IMR-90 (cell line): ENCODE measurements at regions not wholly inside any gene's neighbourhood (a gene's known extent, or its start where the extent isn't known, plus 50 kb on each side); places are given as distances from the start of the nearest gene placed in this dataset.

Experiments
- POLR2A ChIP-seq: IDR thresholded peaks from 2 replicates; pipeline ENCODE4 v1.6.1; 2012; ENCODE audit warnings: mild to moderate bottlenecking, low read depth, low read length
- TF ChIP-seq, protein P1 (sequence below): conservative IDR thresholded peaks from 2 replicates; pipeline ENCODE4 v1.5.1; 2012; ENCODE audit warnings: mild to moderate bottlenecking, low read depth, low read length, improper control_type of control experiment
- TF ChIP-seq, protein P2 (sequence below): fragments of 150-350 bp; IDR thresholded peaks from 2 replicates; pipeline ENCODE4 v1.6.1; 2017; ENCODE audit warnings: mild to moderate bottlenecking, antibody characterized with exemption, low read length, low read depth

DNA sequence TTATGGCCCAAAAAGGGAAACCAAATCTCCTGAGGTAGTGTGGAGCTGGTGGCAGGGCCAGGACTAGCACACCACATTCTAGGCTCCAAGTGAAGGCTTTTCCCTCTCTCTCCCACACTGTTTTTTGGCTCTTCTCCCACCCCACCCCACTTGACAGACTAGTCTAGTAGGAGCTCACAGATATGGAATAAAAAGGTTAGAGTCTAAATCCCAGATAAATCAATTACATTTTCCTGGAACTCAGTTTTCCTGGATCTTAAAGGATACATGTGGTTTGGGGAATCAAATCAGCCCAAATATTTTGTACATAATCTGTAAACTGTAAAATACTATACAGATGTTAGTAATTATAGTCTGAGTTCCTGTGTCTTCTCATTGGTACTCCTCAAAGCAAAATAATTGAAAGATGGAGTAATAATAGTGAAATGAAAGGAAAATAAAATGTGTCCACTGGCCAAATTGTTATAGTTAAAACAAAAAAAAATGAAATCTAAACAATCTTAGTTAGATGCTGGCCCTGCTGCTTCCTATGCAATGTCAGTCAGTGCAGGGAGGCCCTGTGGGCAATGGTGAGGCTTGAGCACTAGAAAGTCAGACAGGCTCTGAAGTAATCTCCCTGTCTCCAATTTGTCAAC is 370.4 kb upstream of the CPEB2 start:
- TF ChIP-seq, protein P1, sequence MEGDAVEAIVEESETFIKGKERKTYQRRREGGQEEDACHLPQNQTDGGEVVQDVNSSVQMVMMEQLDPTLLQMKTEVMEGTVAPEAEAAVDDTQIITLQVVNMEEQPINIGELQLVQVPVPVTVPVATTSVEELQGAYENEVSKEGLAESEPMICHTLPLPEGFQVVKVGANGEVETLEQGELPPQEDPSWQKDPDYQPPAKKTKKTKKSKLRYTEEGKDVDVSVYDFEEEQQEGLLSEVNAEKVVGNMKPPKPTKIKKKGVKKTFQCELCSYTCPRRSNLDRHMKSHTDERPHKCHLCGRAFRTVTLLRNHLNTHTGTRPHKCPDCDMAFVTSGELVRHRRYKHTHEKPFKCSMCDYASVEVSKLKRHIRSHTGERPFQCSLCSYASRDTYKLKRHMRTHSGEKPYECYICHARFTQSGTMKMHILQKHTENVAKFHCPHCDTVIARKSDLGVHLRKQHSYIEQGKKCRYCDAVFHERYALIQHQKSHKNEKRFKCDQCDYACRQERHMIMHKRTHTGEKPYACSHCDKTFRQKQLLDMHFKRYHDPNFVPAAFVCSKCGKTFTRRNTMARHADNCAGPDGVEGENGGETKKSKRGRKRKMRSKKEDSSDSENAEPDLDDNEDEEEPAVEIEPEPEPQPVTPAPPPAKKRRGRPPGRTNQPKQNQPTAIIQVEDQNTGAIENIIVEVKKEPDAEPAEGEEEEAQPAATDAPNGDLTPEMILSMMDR: no peak
- TF ChIP-seq POLR2A: no peak
- TF ChIP-seq, protein P2, sequence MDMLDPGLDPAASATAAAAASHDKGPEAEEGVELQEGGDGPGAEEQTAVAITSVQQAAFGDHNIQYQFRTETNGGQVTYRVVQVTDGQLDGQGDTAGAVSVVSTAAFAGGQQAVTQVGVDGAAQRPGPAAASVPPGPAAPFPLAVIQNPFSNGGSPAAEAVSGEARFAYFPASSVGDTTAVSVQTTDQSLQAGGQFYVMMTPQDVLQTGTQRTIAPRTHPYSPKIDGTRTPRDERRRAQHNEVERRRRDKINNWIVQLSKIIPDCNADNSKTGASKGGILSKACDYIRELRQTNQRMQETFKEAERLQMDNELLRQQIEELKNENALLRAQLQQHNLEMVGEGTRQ: no peak
